SU-DHL-6 (cell line): ENCODE measurements at regions not wholly inside any gene's neighbourhood (a gene's known extent, or its start where the extent isn't known, plus 50 kb on each side); places are given as distances from the start of the nearest gene placed in this dataset.

Source experiments
- EZH2phosphoT487 ChIP-seq: fragments of 200-600 bp; sonication (generic), shearing (Covaris generic); conservative IDR thresholded peaks from 2 replicates; pipeline ENCODE4 v1.6.1; 2018; ENCODE audit warnings: mild to moderate bottlenecking, antibody characterized with exemption, low read length, moderate library complexity, mixed read lengths
- TF ChIP-seq, protein P1 (sequence below): fragments of 200-600 bp; sonication (generic); IDR thresholded peaks from one replicate; pipeline ENCODE4 v1.5.1; 2017; ENCODE audit warnings: antibody characterized with exemption, mild to moderate bottlenecking, low read length, moderate library complexity; ENCODE audit not compliant: insufficient read depth, poor library complexity, severe bottlenecking

DNA sequence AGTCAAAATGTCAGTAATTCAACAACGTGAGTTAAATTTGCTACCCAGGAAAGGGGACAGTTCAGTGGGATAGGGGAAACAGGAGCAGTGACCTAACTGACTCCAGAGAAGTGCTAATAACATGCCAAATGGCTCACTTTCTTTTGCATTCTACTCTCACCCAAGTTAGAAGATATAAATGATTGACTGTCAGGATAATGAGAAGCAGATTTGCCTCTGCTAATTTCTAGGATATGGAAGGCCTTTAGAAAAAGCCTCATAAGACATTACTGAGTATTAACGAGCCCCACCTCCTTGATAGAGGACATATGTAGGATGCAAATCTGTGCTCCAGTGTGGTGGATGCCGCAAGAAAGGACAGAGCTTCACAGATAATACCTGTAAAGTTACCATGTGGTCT lies 318.6 kb upstream of the NT5C1B start:
- TF ChIP-seq, protein P1, sequence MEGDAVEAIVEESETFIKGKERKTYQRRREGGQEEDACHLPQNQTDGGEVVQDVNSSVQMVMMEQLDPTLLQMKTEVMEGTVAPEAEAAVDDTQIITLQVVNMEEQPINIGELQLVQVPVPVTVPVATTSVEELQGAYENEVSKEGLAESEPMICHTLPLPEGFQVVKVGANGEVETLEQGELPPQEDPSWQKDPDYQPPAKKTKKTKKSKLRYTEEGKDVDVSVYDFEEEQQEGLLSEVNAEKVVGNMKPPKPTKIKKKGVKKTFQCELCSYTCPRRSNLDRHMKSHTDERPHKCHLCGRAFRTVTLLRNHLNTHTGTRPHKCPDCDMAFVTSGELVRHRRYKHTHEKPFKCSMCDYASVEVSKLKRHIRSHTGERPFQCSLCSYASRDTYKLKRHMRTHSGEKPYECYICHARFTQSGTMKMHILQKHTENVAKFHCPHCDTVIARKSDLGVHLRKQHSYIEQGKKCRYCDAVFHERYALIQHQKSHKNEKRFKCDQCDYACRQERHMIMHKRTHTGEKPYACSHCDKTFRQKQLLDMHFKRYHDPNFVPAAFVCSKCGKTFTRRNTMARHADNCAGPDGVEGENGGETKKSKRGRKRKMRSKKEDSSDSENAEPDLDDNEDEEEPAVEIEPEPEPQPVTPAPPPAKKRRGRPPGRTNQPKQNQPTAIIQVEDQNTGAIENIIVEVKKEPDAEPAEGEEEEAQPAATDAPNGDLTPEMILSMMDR, result no peak
- TF ChIP-seq EZH2phosphoT487, result no peak
